SK-N-SH (cell line): ENCODE measurements at regions not wholly inside any gene's neighbourhood (a gene's known extent, or its start where the extent isn't known, plus 50 kb on each side); places are given as distances from the start of the nearest gene placed in this dataset.

Source experiments
- CTCF ChIP-seq: fragments of 200-600 bp; sonication (generic); IDR thresholded peaks from 2 replicates; pipeline ENCODE4 v1.6.1; 2017; ENCODE audit warnings: antibody characterized with exemption, mild to moderate bottlenecking, moderate library complexity
- PBX3 ChIP-seq: IDR thresholded peaks from 2 replicates; pipeline ENCODE4; 2012
- POLR2AphosphoS5 ChIP-seq: IDR thresholded peaks from 2 replicates; pipeline ENCODE4 v1.6.1; 2012; ENCODE audit warnings: low read depth, low read length
- RAD21 ChIP-seq: IDR thresholded peaks from 2 replicates; pipeline ENCODE4 v1.6.1; 2012; ENCODE audit warnings: mild to moderate bottlenecking, low read length
- RXRA ChIP-seq: IDR thresholded peaks from 2 replicates; pipeline ENCODE4 v1.4.0; 2012; ENCODE audit warnings: low read depth, mild to moderate bottlenecking, borderline replicate concordance
- TAF1 ChIP-seq: IDR thresholded peaks from 2 replicates; pipeline ENCODE4 v1.6.1; 2012; ENCODE audit warnings: low read depth, mild to moderate bottlenecking, low read length, moderate library complexity, borderline replicate concordance

GRCh38 chr15:92773340-92773739, 117.8 kb upstream of the FAM174B start:
- TF ChIP-seq CTCF (no peak), RXRA (no peak), PBX3 (no peak), RAD21 (no peak), POLR2AphosphoS5 (no peak), TAF1 (no peak)
